ENCODE measurements at regions not wholly inside any gene's neighbourhood (a gene's known extent, or its start where the extent isn't known, plus 50 kb on each side); places are given as distances from the start of the nearest gene placed in this dataset.
A peak's percentile ranks its signal among the peaks of the same experiment; 100 is the strongest.

- Histone ChIP-seq H3K4me1 (ENCODE audit: control insufficient read depth, insufficient read depth, low read length) (no peaks in the 10 kb centered on the region), H3K9ac (ENCODE audit: low read depth, low read length) (no peak overlapping the region), H3K27ac (ENCODE audit: low read depth, low read length) (no peak overlapping the region), H3K36me3 (ENCODE audit: control insufficient read depth, insufficient read depth, low read length) (no peaks in the 10 kb centered on the region), H3K27me3 (ENCODE audit: control insufficient read depth, insufficient read depth, low read length) (no peaks in the 10 kb centered on the region), H3K9me3 (ENCODE audit: control insufficient read depth, insufficient read depth, low read length) (no peaks in the 10 kb centered on the region), H3K4me3 (ENCODE audit: low read depth, low read length) (no peak overlapping the region)
Observed at GRCh38 chr6:92770540-92770939, 648.8 kb downstream of the EPHA7 start.

- no peaks in the 10 kb centered on the region for H3K36me3 ChIP-seq (ENCODE audit: control insufficient read depth, insufficient read depth, low read length)
Observed at GRCh38 chr6:92767101-92767500, 652.3 kb downstream of the EPHA7 start.

GRCh38 chr6:92763680-92764079 is 655.7 kb downstream of the EPHA7 start:
- peaks cover 12% of the 10 kb centered on the region for H3K4me1 ChIP-seq (ENCODE audit: control insufficient read depth, insufficient read depth, low read length)
- H3K27me3 ChIP-seq (ENCODE audit: control insufficient read depth, insufficient read depth, low read length) = no peaks in the 10 kb centered on the region
- no peak overlapping the region for H3K4me3 ChIP-seq (ENCODE audit: low read depth, low read length)
- H3K27ac ChIP-seq (ENCODE audit: low read depth, low read length) = no peak overlapping the region
- H3K9me3 ChIP-seq (ENCODE audit: control insufficient read depth, insufficient read depth, low read length) = no peaks in the 10 kb centered on the region
- no peaks in the 10 kb centered on the region for H3K36me3 ChIP-seq (ENCODE audit: control insufficient read depth, insufficient read depth, low read length)
- H3K9ac ChIP-seq (ENCODE audit: low read depth, low read length) = no peak overlapping the region

More at GRCh38 chr6:92767101-92767500, 652.3 kb downstream of the EPHA7 start:
- peaks cover 10% of the 10 kb centered on the region for H3K4me1 ChIP-seq (ENCODE audit: control insufficient read depth, insufficient read depth, low read length)
- no peaks in the 10 kb centered on the region for H3K9me3 ChIP-seq (ENCODE audit: control insufficient read depth, insufficient read depth, low read length)
- H3K27ac ChIP-seq (ENCODE audit: low read depth, low read length) = no peak overlapping the region
- H3K27me3 ChIP-seq (ENCODE audit: control insufficient read depth, insufficient read depth, low read length) = no peaks in the 10 kb centered on the region
- H3K9ac ChIP-seq (ENCODE audit: low read depth, low read length) = no peak overlapping the region
- no peak overlapping the region for H3K4me3 ChIP-seq (ENCODE audit: low read depth, low read length)

DNA sequence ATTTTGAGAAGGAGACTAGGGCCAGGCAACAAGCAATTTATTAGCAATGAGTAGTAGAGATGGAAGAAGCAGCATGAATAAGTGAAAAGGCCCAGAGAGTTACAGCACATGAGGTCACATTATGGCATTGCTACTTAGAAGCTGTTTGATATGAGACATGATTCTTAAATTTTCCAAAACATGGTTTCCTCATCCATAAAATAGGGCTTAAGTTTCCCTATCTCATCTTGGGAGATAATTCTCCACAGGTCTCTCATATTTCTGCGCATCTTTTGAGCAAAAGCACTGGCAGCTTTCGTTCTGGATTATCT is 656.1 kb downstream of the EPHA7 start:
- no peaks in the 10 kb centered on the region for H3K9me3 ChIP-seq (ENCODE audit: control insufficient read depth, insufficient read depth, low read length)
- H3K4me3 ChIP-seq (ENCODE audit: low read depth, low read length) = no peak overlapping the region
- no peak overlapping the region for H3K27ac ChIP-seq (ENCODE audit: low read depth, low read length)
- H3K9ac ChIP-seq (ENCODE audit: low read depth, low read length) = no peak overlapping the region
- H3K36me3 ChIP-seq (ENCODE audit: control insufficient read depth, insufficient read depth, low read length) = no peaks in the 10 kb centered on the region
- peaks cover 12% of the 10 kb centered on the region for H3K4me1 ChIP-seq (ENCODE audit: control insufficient read depth, insufficient read depth, low read length)
- no peaks in the 10 kb centered on the region for H3K27me3 ChIP-seq (ENCODE audit: control insufficient read depth, insufficient read depth, low read length)

- H3K4me3 ChIP-seq (ENCODE audit: low read depth, low read length) = no peak overlapping the region
- no peaks in the 10 kb centered on the region for H3K27me3 ChIP-seq (ENCODE audit: control insufficient read depth, insufficient read depth, low read length)
- peak overlapping the region; percentile 45 for H3K27ac ChIP-seq (ENCODE audit: low read depth, low read length)
- peaks cover 15% of the 10 kb centered on the region for H3K4me1 ChIP-seq (ENCODE audit: control insufficient read depth, insufficient read depth, low read length)
- H3K9ac ChIP-seq (ENCODE audit: low read depth, low read length) = no peak overlapping the region
- no peaks in the 10 kb centered on the region for H3K9me3 ChIP-seq (ENCODE audit: control insufficient read depth, insufficient read depth, low read length)
- H3K36me3 ChIP-seq (ENCODE audit: control insufficient read depth, insufficient read depth, low read length) = no peaks in the 10 kb centered on the region
Observed at GRCh38 chr6:92762443-92763273, 656.7 kb downstream of the EPHA7 start.

DNA sequence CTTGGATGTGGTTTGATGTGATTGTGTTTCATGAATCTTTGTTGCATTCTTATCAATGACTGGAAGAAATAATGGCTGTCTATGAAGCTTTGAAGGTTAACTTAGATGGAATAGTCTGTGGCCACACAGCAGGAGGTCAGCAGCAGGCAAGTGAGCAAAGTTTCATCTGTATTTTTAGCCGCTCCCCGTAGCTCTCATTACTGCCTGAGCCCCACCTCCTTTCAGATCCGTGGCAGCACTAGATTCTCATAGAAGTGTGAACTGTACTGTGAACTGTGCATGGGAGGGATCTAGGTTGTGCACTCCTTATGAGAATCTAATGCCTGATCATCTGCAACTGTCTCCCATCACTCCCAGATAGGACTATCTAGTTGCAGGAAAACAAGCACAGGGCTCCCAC is 660.2 kb downstream of the EPHA7 start:
- no peaks in the 10 kb centered on the region for H3K36me3 ChIP-seq (ENCODE audit: control insufficient read depth, insufficient read depth, low read length)
- H3K9me3 ChIP-seq (ENCODE audit: control insufficient read depth, insufficient read depth, low read length) = no peaks in the 10 kb centered on the region
- no peak overlapping the region for H3K4me3 ChIP-seq (ENCODE audit: low read depth, low read length)
- no peaks in the 10 kb centered on the region for H3K27me3 ChIP-seq (ENCODE audit: control insufficient read depth, insufficient read depth, low read length)
- H3K4me1 ChIP-seq (ENCODE audit: control insufficient read depth, insufficient read depth, low read length) = peaks cover 25% of the 10 kb centered on the region
- no peak overlapping the region for H3K27ac ChIP-seq (ENCODE audit: low read depth, low read length)
- H3K9ac ChIP-seq (ENCODE audit: low read depth, low read length) = no peak overlapping the region

GRCh38 chr6:92757925-92758324 is 661.4 kb downstream of the EPHA7 start:
- no peak overlapping the region for H3K9ac ChIP-seq (ENCODE audit: low read depth, low read length)
- H3K36me3 ChIP-seq (ENCODE audit: control insufficient read depth, insufficient read depth, low read length) = no peaks in the 10 kb centered on the region
- no peaks in the 10 kb centered on the region for H3K27me3 ChIP-seq (ENCODE audit: control insufficient read depth, insufficient read depth, low read length)
- no peak overlapping the region for H3K4me3 ChIP-seq (ENCODE audit: low read depth, low read length)
- H3K27ac ChIP-seq (ENCODE audit: low read depth, low read length) = no peak overlapping the region
- H3K9me3 ChIP-seq (ENCODE audit: control insufficient read depth, insufficient read depth, low read length) = no peaks in the 10 kb centered on the region
- H3K4me1 ChIP-seq (ENCODE audit: control insufficient read depth, insufficient read depth, low read length) = peaks cover 23% of the 10 kb centered on the region

DNA sequence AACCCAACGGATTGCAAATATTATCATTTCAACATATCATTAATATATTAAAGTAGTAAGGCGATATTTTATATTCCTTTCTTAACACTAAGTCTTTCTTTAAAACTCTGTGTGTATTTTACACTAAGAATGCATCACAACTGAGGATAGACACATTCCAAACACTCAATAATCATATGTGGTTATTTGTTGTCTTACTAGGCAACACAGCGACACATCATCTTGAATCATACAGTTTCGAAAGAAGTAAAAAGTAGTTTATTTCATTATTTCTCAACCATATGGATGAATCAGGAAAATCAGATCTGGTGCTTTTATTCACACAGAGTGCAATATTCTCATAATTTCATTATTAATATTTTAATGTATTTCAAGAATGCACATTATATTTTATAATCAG is 662.4 kb downstream of the EPHA7 start:
- Histone ChIP-seq H3K4me1 (ENCODE audit: control insufficient read depth, insufficient read depth, low read length) (peaks cover 13% of the 10 kb centered on the region), H3K4me3 (ENCODE audit: low read depth, low read length) (no peak overlapping the region), H3K9me3 (ENCODE audit: control insufficient read depth, insufficient read depth, low read length) (0 out of 2 replicates have a peak, but pooled peaks cover 4% of the 10 kb centered on the region), H3K36me3 (ENCODE audit: control insufficient read depth, insufficient read depth, low read length) (no peaks in the 10 kb centered on the region), H3K27me3 (ENCODE audit: control insufficient read depth, insufficient read depth, low read length) (no peaks in the 10 kb centered on the region), H3K27ac (ENCODE audit: low read depth, low read length) (no peak overlapping the region), H3K9ac (ENCODE audit: low read depth, low read length) (no peak overlapping the region)

DNA sequence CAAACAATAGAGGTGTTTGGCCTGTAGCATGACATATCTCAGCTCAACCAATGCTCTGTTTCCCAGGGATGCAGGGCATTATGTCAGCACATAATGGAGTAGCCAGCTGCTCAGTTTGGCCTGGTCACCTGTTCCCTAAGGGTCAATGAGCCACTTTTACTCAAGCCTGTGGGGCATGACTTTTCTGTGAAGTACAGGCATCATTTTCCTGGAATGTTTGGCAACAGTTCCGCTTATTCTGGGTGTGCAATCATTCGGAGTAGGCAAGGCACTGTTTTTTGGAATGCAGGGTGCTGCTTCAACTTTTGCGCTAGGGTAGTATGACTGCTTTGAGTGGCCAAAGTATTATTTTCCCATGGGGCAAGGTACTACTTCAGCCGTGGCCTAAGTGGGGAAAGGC is 665.4 kb downstream of the EPHA7 start:
- no peak overlapping the region for H3K27ac ChIP-seq (ENCODE audit: low read depth, low read length)
- 0 out of 2 replicates have a peak, but pooled peaks cover 4% of the 10 kb centered on the region for H3K9me3 ChIP-seq (ENCODE audit: control insufficient read depth, insufficient read depth, low read length)
- H3K4me1 ChIP-seq (ENCODE audit: control insufficient read depth, insufficient read depth, low read length) = peaks cover 13% of the 10 kb centered on the region

DNA sequence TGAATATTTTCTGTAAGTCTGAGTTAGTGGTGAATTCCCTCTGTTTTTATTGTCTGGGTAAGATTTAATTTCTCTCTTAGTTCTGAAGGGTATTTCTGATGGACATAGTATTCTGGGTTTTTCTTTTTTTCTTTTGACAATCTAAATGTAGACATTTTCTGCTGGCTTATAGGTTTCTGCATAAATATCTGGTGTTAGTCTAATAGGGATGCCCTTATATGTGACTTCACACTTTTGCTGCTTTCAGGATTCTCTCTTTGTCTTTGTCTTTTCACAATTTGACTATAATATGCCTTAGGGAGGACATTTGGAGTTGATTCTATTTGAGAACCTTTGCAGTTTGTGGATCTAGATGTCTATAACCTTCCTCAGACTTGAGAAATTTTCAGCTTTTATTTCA is 667.2 kb downstream of the EPHA7 start:
- Histone ChIP-seq H3K9ac (ENCODE audit: low read depth, low read length) (no peak overlapping the region), H3K36me3 (ENCODE audit: control insufficient read depth, insufficient read depth, low read length) (no peaks in the 10 kb centered on the region), H3K9me3 (ENCODE audit: control insufficient read depth, insufficient read depth, low read length) (0 out of 2 replicates have a peak, but pooled peaks cover 4% of the 10 kb centered on the region), H3K27ac (ENCODE audit: low read depth, low read length) (no peak overlapping the region), H3K4me3 (ENCODE audit: low read depth, low read length) (no peak overlapping the region), H3K27me3 (ENCODE audit: control insufficient read depth, insufficient read depth, low read length) (no peaks in the 10 kb centered on the region), H3K4me1 (ENCODE audit: control insufficient read depth, insufficient read depth, low read length) (peaks cover 8% of the 10 kb centered on the region)

More for the DNA sequence above, 665.4 kb downstream of the EPHA7 start:
- H3K9ac ChIP-seq (ENCODE audit: low read depth, low read length) = no peak overlapping the region
- H3K4me3 ChIP-seq (ENCODE audit: low read depth, low read length) = no peak overlapping the region
- no peaks in the 10 kb centered on the region for H3K27me3 ChIP-seq (ENCODE audit: control insufficient read depth, insufficient read depth, low read length)
- H3K36me3 ChIP-seq (ENCODE audit: control insufficient read depth, insufficient read depth, low read length) = no peaks in the 10 kb centered on the region

- H3K9ac ChIP-seq (ENCODE audit: low read depth, low read length) = no peak overlapping the region
- 0 out of 2 replicates have a peak, but pooled peaks cover 4% of the 10 kb centered on the region for H3K9me3 ChIP-seq (ENCODE audit: control insufficient read depth, insufficient read depth, low read length)
- no peak overlapping the region for H3K27ac ChIP-seq (ENCODE audit: low read depth, low read length)
- H3K36me3 ChIP-seq (ENCODE audit: control insufficient read depth, insufficient read depth, low read length) = no peaks in the 10 kb centered on the region
- H3K27me3 ChIP-seq (ENCODE audit: control insufficient read depth, insufficient read depth, low read length) = no peaks in the 10 kb centered on the region
- no peak overlapping the region for H3K4me3 ChIP-seq (ENCODE audit: low read depth, low read length)
- H3K4me1 ChIP-seq (ENCODE audit: control insufficient read depth, insufficient read depth, low read length) = no peaks in the 10 kb centered on the region
Observed at GRCh38 chr6:92748131-92748530, 671.2 kb downstream of the EPHA7 start.

All from HUES48 (cell line).